ENCODE measurements at regions not wholly inside any gene's neighbourhood (a gene's known extent, or its start where the extent isn't known, plus 50 kb on each side); places are given as distances from the start of the nearest gene placed in this dataset.

- TF ChIP-seq, protein P1, sequence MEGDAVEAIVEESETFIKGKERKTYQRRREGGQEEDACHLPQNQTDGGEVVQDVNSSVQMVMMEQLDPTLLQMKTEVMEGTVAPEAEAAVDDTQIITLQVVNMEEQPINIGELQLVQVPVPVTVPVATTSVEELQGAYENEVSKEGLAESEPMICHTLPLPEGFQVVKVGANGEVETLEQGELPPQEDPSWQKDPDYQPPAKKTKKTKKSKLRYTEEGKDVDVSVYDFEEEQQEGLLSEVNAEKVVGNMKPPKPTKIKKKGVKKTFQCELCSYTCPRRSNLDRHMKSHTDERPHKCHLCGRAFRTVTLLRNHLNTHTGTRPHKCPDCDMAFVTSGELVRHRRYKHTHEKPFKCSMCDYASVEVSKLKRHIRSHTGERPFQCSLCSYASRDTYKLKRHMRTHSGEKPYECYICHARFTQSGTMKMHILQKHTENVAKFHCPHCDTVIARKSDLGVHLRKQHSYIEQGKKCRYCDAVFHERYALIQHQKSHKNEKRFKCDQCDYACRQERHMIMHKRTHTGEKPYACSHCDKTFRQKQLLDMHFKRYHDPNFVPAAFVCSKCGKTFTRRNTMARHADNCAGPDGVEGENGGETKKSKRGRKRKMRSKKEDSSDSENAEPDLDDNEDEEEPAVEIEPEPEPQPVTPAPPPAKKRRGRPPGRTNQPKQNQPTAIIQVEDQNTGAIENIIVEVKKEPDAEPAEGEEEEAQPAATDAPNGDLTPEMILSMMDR (IDR thresholded peaks at IDR 0.05), result no peak
- no peak for TF ChIP-seq POLR2A (IDR thresholded peaks at IDR 0.05)
Observed at GRCh38 chr6:93820465-93821082, 401.2 kb upstream of the EPHA7 start.

Measured in right lobe of liver (tissue), 4 donors.